ENCODE measurements at regions not wholly inside any gene's neighbourhood (a gene's known extent, or its start where the extent isn't known, plus 50 kb on each side); places are given as distances from the start of the nearest gene placed in this dataset.

DNA sequence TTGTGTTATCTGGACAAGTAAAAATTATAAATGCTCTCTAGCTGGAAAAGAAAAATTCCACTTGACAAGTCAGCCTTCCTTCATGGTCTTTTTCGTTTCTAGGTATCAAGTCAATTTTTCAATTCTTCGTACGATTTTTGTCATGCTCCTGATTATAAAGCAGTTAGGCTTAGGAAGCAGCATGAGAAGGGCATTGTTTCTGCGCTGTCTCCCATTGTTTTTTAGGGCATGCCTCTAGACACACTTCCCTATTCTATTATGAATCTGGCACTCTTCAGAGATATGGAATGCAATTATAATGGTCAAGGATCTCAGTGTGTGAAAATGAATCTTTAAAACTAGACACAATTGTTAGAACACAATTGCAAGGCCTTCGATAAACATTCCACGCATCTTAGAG is 164.1 kb upstream of the FAT1 start:
- no peak overlapping the region for H3K4me3 ChIP-seq (ENCODE audit: control extremely low read depth in 1 of 5, extremely low read depth in 1 of 5, insufficient read depth in 1 of 5, low read depth in 2 of 5, low read length in 4 of 5)
- H3K9me3 ChIP-seq (ENCODE audit: control extremely low read depth in 1 of 3, control insufficient read depth in 2 of 3, insufficient read depth in 1 of 3, low read length in 2 of 3), result peaks cover 0 to 27% (median 0%) of the 10 kb centered on the region in 3 donors
- H3K27me3 ChIP-seq (replicated peaks in 1 of 4; ENCODE audit: control extremely low read depth in 1 of 4, control insufficient read depth in 3 of 4, insufficient read depth in 4 of 4, low read length in 3 of 4), result no peaks in the 10 kb centered on the region
- TF ChIP-seq, protein P1, sequence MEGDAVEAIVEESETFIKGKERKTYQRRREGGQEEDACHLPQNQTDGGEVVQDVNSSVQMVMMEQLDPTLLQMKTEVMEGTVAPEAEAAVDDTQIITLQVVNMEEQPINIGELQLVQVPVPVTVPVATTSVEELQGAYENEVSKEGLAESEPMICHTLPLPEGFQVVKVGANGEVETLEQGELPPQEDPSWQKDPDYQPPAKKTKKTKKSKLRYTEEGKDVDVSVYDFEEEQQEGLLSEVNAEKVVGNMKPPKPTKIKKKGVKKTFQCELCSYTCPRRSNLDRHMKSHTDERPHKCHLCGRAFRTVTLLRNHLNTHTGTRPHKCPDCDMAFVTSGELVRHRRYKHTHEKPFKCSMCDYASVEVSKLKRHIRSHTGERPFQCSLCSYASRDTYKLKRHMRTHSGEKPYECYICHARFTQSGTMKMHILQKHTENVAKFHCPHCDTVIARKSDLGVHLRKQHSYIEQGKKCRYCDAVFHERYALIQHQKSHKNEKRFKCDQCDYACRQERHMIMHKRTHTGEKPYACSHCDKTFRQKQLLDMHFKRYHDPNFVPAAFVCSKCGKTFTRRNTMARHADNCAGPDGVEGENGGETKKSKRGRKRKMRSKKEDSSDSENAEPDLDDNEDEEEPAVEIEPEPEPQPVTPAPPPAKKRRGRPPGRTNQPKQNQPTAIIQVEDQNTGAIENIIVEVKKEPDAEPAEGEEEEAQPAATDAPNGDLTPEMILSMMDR (IDR thresholded peaks at IDR 0.05), result no peak
- TF ChIP-seq EZH2 (IDR thresholded peaks at IDR 0.05; ENCODE audit: borderline replicate concordance, insufficient read depth, low read depth, low read length, poor library complexity, severe bottlenecking), result no peak
- no peaks in the 10 kb centered on the region for H3K36me3 ChIP-seq (replicated peaks in 1 of 2; ENCODE audit: control extremely low read depth in 1 of 2, control insufficient read depth in 1 of 2, extremely low read depth in 1 of 2, insufficient read depth in 2 of 2, low read length in 1 of 2)
- intact Hi-C loops (cut with micrococcal nuclease), result no loop called here
- WGBS (ENCODE audit: insufficient coverage), result 80% methylated on average over 1 of the region's 6 CpGs
- H3K4me1 ChIP-seq (ENCODE audit: control insufficient read depth in 2 of 2, insufficient read depth in 2 of 2, low read length in 2 of 2), result no peaks in the 10 kb centered on the region
- Mint-ChIP-seq H3K4me1 (no peaks in the 10 kb centered on the region), H3K4me3 (no peak overlapping the region), H3K27me3 (no peaks in the 10 kb centered on the region), H3K27ac (no peak overlapping the region), H3K9me3 (ENCODE audit: insufficient read depth) (peaks cover 3% of the 10 kb centered on the region)
- H3K79me2 ChIP-seq (ENCODE audit: control insufficient read depth, insufficient read depth, low read length), result no peaks in the 10 kb centered on the region
- H2AFZ ChIP-seq (ENCODE audit: insufficient read depth, low read depth, low read length, poor library complexity, severe bottlenecking), result no peak overlapping the region
- ATAC-seq (ENCODE audit: low read depth) (no peak), DNase-seq (no peak)
- CTCF ChIA-PET, result no interaction called here
- POLR2A ChIA-PET, result no interaction called here
- no peak overlapping the region for H3K9ac ChIP-seq (ENCODE audit: low read length)
- H3K27ac ChIP-seq (ENCODE audit: low read length in 2 of 2), result no peak overlapping the region
- no peak overlapping the region for H3K4me2 ChIP-seq (replicated peaks; ENCODE audit: low read depth, low read length, poor library complexity, severe bottlenecking)
- H4K20me1 ChIP-seq (ENCODE audit: control insufficient read depth, insufficient read depth, low read length, poor library complexity, severe bottlenecking), result no peaks in the 10 kb centered on the region

DNA sequence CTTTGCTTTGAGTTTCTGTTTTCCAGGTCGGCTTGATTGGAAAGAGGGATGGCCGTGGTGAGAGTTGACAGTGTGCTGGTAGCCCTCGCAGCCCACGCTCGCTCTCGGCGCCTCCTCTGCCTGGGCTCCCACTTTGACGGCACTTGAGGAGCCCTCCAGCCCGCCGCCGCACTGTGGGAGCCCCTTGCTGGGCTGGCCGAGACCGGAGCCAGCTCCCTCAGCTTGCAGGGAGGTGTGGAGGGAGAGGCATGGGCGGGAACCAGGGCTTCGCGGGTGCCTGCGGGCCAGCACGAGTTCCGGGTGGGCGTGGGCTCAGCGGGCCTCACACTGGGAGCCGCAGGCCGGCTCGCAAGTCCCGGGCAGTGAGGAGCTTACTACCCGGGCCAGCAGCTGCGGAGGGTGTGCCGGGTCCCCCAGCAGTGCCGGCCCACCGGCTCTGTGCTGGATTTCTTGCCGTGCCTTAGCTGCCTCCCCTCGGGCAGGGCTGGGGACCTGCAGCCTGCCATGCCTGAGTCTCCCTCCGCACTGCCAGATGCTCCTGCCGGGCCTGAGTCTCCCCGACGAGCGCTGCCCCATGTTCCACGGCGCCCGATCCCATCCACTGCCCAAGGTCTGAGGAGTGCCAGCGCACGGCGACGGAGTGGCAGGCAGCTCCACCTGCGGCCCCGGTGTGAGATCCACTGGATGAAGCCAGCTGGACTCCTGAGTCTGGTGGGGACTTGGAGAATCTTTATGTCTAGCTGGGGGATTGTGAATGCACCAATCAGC is 166.4 kb upstream of the FAT1 start:
- Histone ChIP-seq H4K20me1 (ENCODE audit: control insufficient read depth, insufficient read depth, low read length, poor library complexity, severe bottlenecking) (no peaks in the 10 kb centered on the region), H3K4me3 (ENCODE audit: control extremely low read depth in 1 of 5, extremely low read depth in 1 of 5, insufficient read depth in 1 of 5, low read depth in 2 of 5, low read length in 4 of 5) (no peak overlapping the region), H2AFZ (ENCODE audit: insufficient read depth, low read depth, low read length, poor library complexity, severe bottlenecking) (no peak overlapping the region), H3K36me3 (replicated peaks in 1 of 2; ENCODE audit: control extremely low read depth in 1 of 2, control insufficient read depth in 1 of 2, extremely low read depth in 1 of 2, insufficient read depth in 2 of 2, low read length in 1 of 2) (no peaks in the 10 kb centered on the region), H3K4me2 (replicated peaks; ENCODE audit: low read depth, low read length, poor library complexity, severe bottlenecking) (no peak overlapping the region), H3K79me2 (ENCODE audit: control insufficient read depth, insufficient read depth, low read length) (no peaks in the 10 kb centered on the region), H3K9ac (ENCODE audit: low read length) (no peak overlapping the region), H3K27me3 (replicated peaks in 1 of 4; ENCODE audit: control extremely low read depth in 1 of 4, control insufficient read depth in 3 of 4, insufficient read depth in 4 of 4, low read length in 3 of 4) (no peaks in the 10 kb centered on the region), H3K9me3 (ENCODE audit: control extremely low read depth in 1 of 3, control insufficient read depth in 2 of 3, insufficient read depth in 1 of 3, low read length in 2 of 3) (peaks cover 0 to 34% (median 0%) of the 10 kb centered on the region in 3 donors), H3K27ac (ENCODE audit: low read length in 2 of 2) (no peak overlapping the region), H3K4me1 (ENCODE audit: control insufficient read depth in 2 of 2, insufficient read depth in 2 of 2, low read length in 2 of 2) (no peaks in the 10 kb centered on the region)
- Mint-ChIP-seq H3K9me3 (ENCODE audit: insufficient read depth) (peaks cover 6% of the 10 kb centered on the region), H3K4me1 (no peaks in the 10 kb centered on the region), H3K27me3 (no peaks in the 10 kb centered on the region), H3K4me3 (no peak overlapping the region), H3K27ac (no peak overlapping the region)
- CTCF ChIA-PET, result no interaction called here
- POLR2A ChIA-PET, result no interaction called here
- no peak for DNase-seq
- intact Hi-C loops (cut with micrococcal nuclease), result no loop called here
- 95% methylated on average over 45 of the region's 46 CpGs for WGBS (ENCODE audit: insufficient coverage)
- TF ChIP-seq, protein P1 (IDR thresholded peaks at IDR 0.05), result no peak
- no peak for TF ChIP-seq EZH2 (IDR thresholded peaks at IDR 0.05; ENCODE audit: borderline replicate concordance, insufficient read depth, low read depth, low read length, poor library complexity, severe bottlenecking)
- no peak for ATAC-seq (ENCODE audit: low read depth)

Measured in B cell (primary cell).